Heart left ventricle (tissue), 13 donors: ENCODE measurements at regions not wholly inside any gene's neighbourhood (a gene's known extent, or its start where the extent isn't known, plus 50 kb on each side); places are given as distances from the start of the nearest gene placed in this dataset.

Experiments used
- CTCF ChIP-seq, 12 donors: fragments of 200-600 bp; sonication (generic) in 4 of 12; IDR thresholded peaks; one replicate each; pipeline versions ENCODE4 v1.5.0 to v1.8.0; 2018 to 2022; ENCODE audit warnings: antibody characterized with exemption in 12 of 12, mild to moderate bottlenecking in 5 of 12
- POLR2A ChIP-seq, 2 donors: fragments of 450-650 bp; IDR thresholded peaks; one replicate each; pipeline ENCODE4 v1.6.1; 2017; ENCODE audit warnings: antibody characterized with exemption in 2 of 2, mild to moderate bottlenecking in 2 of 2, moderate library complexity in 2 of 2
- donor health status: ischemic (EF 13 %, LVEDD 7.1; RV severe dilation, severe dysfunction).
- donor health status: DM: no; HTN: yes; CAD: no.
- donor health status: DM: no; HTN: no; CAD: no.
- donor health status: ischemic (EF 25% LVEDD 6.9; RV normal size, moderate dysfunction).
- donor health status: ischemic (EF 25% LVEDD 5.7; RV mildly dilated, moderate dysfunction).
- donor health status: ischemic (EF 35%, LVEDD 5.7; RV mildly dilated, moderate dysfunction).
- donor health status: nonischemic (EF 11% LVEDD 7.7; RV severe dilation, severe dysfunction).
- donor health status: DM: yes; HTN: yes; CAD: no.
- donor health status: PGD.
- donor health status: ischemic (EF 29% LVEDD 5.4; RV normal size, mild dysfunction).
- donor health status: nonischemic (EF 23%, LVEDD 6.1; RV moderate dilation, normal function).

- TF ChIP-seq CTCF (IDR thresholded peaks at IDR 0.05) = no peak
- TF ChIP-seq POLR2A (IDR thresholded peaks at IDR 0.05) = no peak
Measured at GRCh38 chr10:29397221-29397620, 108.4 kb downstream of the LYZL1 start.
